ENCODE measurements at regions not wholly inside any gene's neighbourhood (a gene's known extent, or its start where the extent isn't known, plus 50 kb on each side); places are given as distances from the start of the nearest gene placed in this dataset.

- no peak overlapping the region for H3K4me3 Mint-ChIP-seq
- H3K27ac Mint-ChIP-seq = no peak overlapping the region
- H3K36me3 Mint-ChIP-seq (ENCODE audit: low read depth) = no peaks in the 10 kb centered on the region
- peaks cover 14% of the 10 kb centered on the region for H3K9me3 Mint-ChIP-seq
- no peak for DNase-seq
- no peaks in the 10 kb centered on the region for H3K27me3 Mint-ChIP-seq
- no peaks in the 10 kb centered on the region for H3K4me1 Mint-ChIP-seq (ENCODE audit: low read depth)
Observed at GRCh38 chr5:8322484-8322883, 453.5 kb downstream of the MTRR start.

- no peak for DNase-seq
- Mint-ChIP-seq H3K4me3 (no peak overlapping the region), H3K4me1 (ENCODE audit: low read depth) (no peaks in the 10 kb centered on the region), H3K36me3 (ENCODE audit: low read depth) (no peaks in the 10 kb centered on the region), H3K27me3 (no peaks in the 10 kb centered on the region), H3K9me3 (peaks cover 8% of the 10 kb centered on the region), H3K27ac (no peak overlapping the region)
Observed at GRCh38 chr5:8327016-8327415, 458.1 kb downstream of the MTRR start.

- Mint-ChIP-seq H3K36me3 (ENCODE audit: low read depth) (no peaks in the 10 kb centered on the region), H3K4me1 (ENCODE audit: low read depth) (no peaks in the 10 kb centered on the region), H3K9me3 (peaks cover 6% of the 10 kb centered on the region), H3K4me3 (no peak overlapping the region), H3K27ac (no peak overlapping the region), H3K27me3 (no peaks in the 10 kb centered on the region)
- DNase-seq = no peak
Observed at GRCh38 chr5:8329773-8330172, 460.8 kb downstream of the MTRR start.

- H3K4me3 Mint-ChIP-seq = no peak overlapping the region
- no peaks in the 10 kb centered on the region for H3K9me3 Mint-ChIP-seq
- H3K36me3 Mint-ChIP-seq (ENCODE audit: low read depth) = no peaks in the 10 kb centered on the region
- DNase-seq = no peak
- no peaks in the 10 kb centered on the region for H3K4me1 Mint-ChIP-seq (ENCODE audit: low read depth)
- H3K27ac Mint-ChIP-seq = no peak overlapping the region
- H3K27me3 Mint-ChIP-seq = no peaks in the 10 kb centered on the region
Observed at GRCh38 chr5:8332666-8333445, 463.9 kb downstream of the MTRR start.

GRCh38 chr5:8333485-8333884, 464.5 kb downstream of the MTRR start:
- Mint-ChIP-seq H3K27ac (no peak overlapping the region), H3K36me3 (ENCODE audit: low read depth) (no peaks in the 10 kb centered on the region), H3K4me3 (no peak overlapping the region), H3K4me1 (ENCODE audit: low read depth) (no peaks in the 10 kb centered on the region), H3K9me3 (no peaks in the 10 kb centered on the region), H3K27me3 (no peaks in the 10 kb centered on the region)
- DNase-seq = no peak

GRCh38 chr5:8333977-8334376, 465.0 kb downstream of the MTRR start:
- Mint-ChIP-seq H3K9me3 (no peaks in the 10 kb centered on the region), H3K36me3 (ENCODE audit: low read depth) (no peaks in the 10 kb centered on the region), H3K27me3 (no peaks in the 10 kb centered on the region), H3K27ac (no peak overlapping the region), H3K4me1 (ENCODE audit: low read depth) (no peaks in the 10 kb centered on the region), H3K4me3 (no peak overlapping the region)
- no peak for DNase-seq

GRCh38 chr5:8340261-8340660, 471.3 kb downstream of the MTRR start:
- Mint-ChIP-seq H3K27me3 (no peaks in the 10 kb centered on the region), H3K4me3 (no peak overlapping the region), H3K36me3 (ENCODE audit: low read depth) (no peaks in the 10 kb centered on the region), H3K9me3 (peaks cover 5% of the 10 kb centered on the region), H3K27ac (no peak overlapping the region), H3K4me1 (ENCODE audit: low read depth) (no peaks in the 10 kb centered on the region)
- no peak for DNase-seq

- H3K9me3 Mint-ChIP-seq = peaks cover 6% of the 10 kb centered on the region
- H3K4me1 Mint-ChIP-seq (ENCODE audit: low read depth) = no peaks in the 10 kb centered on the region
- no peak overlapping the region for H3K27ac Mint-ChIP-seq
- no peaks in the 10 kb centered on the region for H3K36me3 Mint-ChIP-seq (ENCODE audit: low read depth)
- no peak for DNase-seq
- H3K27me3 Mint-ChIP-seq = no peaks in the 10 kb centered on the region
- H3K4me3 Mint-ChIP-seq = no peak overlapping the region
Observed at GRCh38 chr5:8340739-8341344, 471.9 kb downstream of the MTRR start.

GRCh38 chr5:8341406-8341805, 472.5 kb downstream of the MTRR start:
- H3K4me3 Mint-ChIP-seq = no peak overlapping the region
- H3K9me3 Mint-ChIP-seq = peaks cover 6% of the 10 kb centered on the region
- H3K27me3 Mint-ChIP-seq = no peaks in the 10 kb centered on the region
- no peak for DNase-seq
- no peaks in the 10 kb centered on the region for H3K4me1 Mint-ChIP-seq (ENCODE audit: low read depth)
- no peak overlapping the region for H3K27ac Mint-ChIP-seq
- H3K36me3 Mint-ChIP-seq (ENCODE audit: low read depth) = no peaks in the 10 kb centered on the region

- DNase-seq = no peak
- peaks cover 12% of the 10 kb centered on the region for H3K9me3 Mint-ChIP-seq
- no peaks in the 10 kb centered on the region for H3K4me1 Mint-ChIP-seq (ENCODE audit: low read depth)
- no peak overlapping the region for H3K27ac Mint-ChIP-seq
- H3K4me3 Mint-ChIP-seq = no peak overlapping the region
- H3K36me3 Mint-ChIP-seq (ENCODE audit: low read depth) = no peaks in the 10 kb centered on the region
- H3K27me3 Mint-ChIP-seq = no peaks in the 10 kb centered on the region
Observed at GRCh38 chr5:8347984-8348383, 479.0 kb downstream of the MTRR start.

GRCh38 chr5:8349855-8350254, 480.9 kb downstream of the MTRR start:
- H3K9me3 Mint-ChIP-seq = peaks cover 10% of the 10 kb centered on the region
- H3K27ac Mint-ChIP-seq = no peak overlapping the region
- no peaks in the 10 kb centered on the region for H3K36me3 Mint-ChIP-seq (ENCODE audit: low read depth)
- H3K4me1 Mint-ChIP-seq (ENCODE audit: low read depth) = no peaks in the 10 kb centered on the region
- no peak for DNase-seq
- H3K27me3 Mint-ChIP-seq = no peaks in the 10 kb centered on the region
- no peak overlapping the region for H3K4me3 Mint-ChIP-seq

GRCh38 chr5:8350644-8351339, 481.8 kb downstream of the MTRR start:
- Mint-ChIP-seq H3K27ac (no peak overlapping the region), H3K36me3 (ENCODE audit: low read depth) (no peaks in the 10 kb centered on the region), H3K4me1 (ENCODE audit: low read depth) (no peaks in the 10 kb centered on the region), H3K4me3 (no peak overlapping the region), H3K9me3 (peaks cover 9% of the 10 kb centered on the region), H3K27me3 (no peaks in the 10 kb centered on the region)
- no peak for DNase-seq

GRCh38 chr5:8355981-8356380, 487.0 kb downstream of the MTRR start:
- Mint-ChIP-seq H3K36me3 (ENCODE audit: low read depth) (no peaks in the 10 kb centered on the region), H3K27me3 (no peaks in the 10 kb centered on the region), H3K27ac (no peak overlapping the region), H3K4me1 (ENCODE audit: low read depth) (no peaks in the 10 kb centered on the region), H3K9me3 (peaks cover 4% of the 10 kb centered on the region), H3K4me3 (no peak overlapping the region)
- no peak for DNase-seq

GRCh38 chr5:8360012-8360411, 491.1 kb downstream of the MTRR start:
- Mint-ChIP-seq H3K4me1 (ENCODE audit: low read depth) (no peaks in the 10 kb centered on the region), H3K27ac (no peak overlapping the region), H3K4me3 (no peak overlapping the region), H3K27me3 (no peaks in the 10 kb centered on the region), H3K9me3 (peaks cover 4% of the 10 kb centered on the region), H3K36me3 (ENCODE audit: low read depth) (no peaks in the 10 kb centered on the region)
- no peak for DNase-seq

- H3K9me3 Mint-ChIP-seq = no peaks in the 10 kb centered on the region
- no peak for DNase-seq
- no peaks in the 10 kb centered on the region for H3K27me3 Mint-ChIP-seq
- no peaks in the 10 kb centered on the region for H3K36me3 Mint-ChIP-seq (ENCODE audit: low read depth)
- H3K4me1 Mint-ChIP-seq (ENCODE audit: low read depth) = no peaks in the 10 kb centered on the region
- H3K27ac Mint-ChIP-seq = no peak overlapping the region
- H3K4me3 Mint-ChIP-seq = no peak overlapping the region
Observed at GRCh38 chr5:8362495-8362894, 493.5 kb downstream of the MTRR start.
